ENCODE measurements at regions not wholly inside any gene's neighbourhood (a gene's known extent, or its start where the extent isn't known, plus 50 kb on each side); places are given as distances from the start of the nearest gene placed in this dataset.

DNA sequence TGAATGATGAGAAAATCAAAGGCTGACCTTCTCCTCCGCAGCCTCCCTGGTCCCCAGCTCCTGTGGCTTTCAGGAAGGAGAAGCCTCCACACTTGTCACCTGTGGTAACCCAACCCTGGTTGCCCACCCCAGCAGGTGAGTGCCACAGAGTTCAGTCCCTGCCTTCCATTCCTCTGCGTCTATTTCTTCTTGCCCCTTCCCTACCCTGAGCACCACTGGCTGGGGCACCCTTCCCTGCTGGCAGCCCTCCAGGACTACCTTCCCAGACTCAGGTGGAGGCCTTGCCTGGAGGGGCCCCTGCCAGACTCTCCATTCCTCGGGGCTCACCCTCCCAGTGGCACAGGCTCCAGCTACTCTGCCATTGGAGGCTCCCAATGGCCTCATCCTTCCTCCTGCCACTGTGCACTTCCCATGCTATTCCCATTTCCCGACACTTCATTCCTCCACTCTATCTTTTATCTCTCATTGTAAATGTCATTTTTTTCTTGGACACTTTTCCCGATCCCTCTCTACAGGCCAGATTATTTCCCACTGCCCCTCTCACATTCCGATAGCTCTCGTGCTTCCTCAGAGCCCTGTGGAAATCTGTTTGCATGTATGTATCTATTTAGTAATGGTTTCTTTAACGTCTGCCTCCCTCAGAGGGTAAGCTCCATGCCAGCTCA lies 90.6 kb upstream of the PCBD1 start:
- no peak for DNase-seq (ENCODE audit: low spot score, unreplicated experiment)
- H3K4me1 Mint-ChIP-seq (ENCODE audit: low read depth) = no peaks in the 10 kb centered on the region
- no peaks in the 10 kb centered on the region for H3K36me3 Mint-ChIP-seq (ENCODE audit: insufficient read depth)
- TF ChIP-seq, protein P1, sequence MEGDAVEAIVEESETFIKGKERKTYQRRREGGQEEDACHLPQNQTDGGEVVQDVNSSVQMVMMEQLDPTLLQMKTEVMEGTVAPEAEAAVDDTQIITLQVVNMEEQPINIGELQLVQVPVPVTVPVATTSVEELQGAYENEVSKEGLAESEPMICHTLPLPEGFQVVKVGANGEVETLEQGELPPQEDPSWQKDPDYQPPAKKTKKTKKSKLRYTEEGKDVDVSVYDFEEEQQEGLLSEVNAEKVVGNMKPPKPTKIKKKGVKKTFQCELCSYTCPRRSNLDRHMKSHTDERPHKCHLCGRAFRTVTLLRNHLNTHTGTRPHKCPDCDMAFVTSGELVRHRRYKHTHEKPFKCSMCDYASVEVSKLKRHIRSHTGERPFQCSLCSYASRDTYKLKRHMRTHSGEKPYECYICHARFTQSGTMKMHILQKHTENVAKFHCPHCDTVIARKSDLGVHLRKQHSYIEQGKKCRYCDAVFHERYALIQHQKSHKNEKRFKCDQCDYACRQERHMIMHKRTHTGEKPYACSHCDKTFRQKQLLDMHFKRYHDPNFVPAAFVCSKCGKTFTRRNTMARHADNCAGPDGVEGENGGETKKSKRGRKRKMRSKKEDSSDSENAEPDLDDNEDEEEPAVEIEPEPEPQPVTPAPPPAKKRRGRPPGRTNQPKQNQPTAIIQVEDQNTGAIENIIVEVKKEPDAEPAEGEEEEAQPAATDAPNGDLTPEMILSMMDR (IDR thresholded peaks at IDR 0.05; ENCODE audit: unreplicated experiment) = no peak
- no peak overlapping the region for H3K27ac Mint-ChIP-seq
- no peak overlapping the region for H3K4me3 Mint-ChIP-seq (ENCODE audit: low read depth)
- peaks cover 5% of the 10 kb centered on the region for H3K9me3 Mint-ChIP-seq (ENCODE audit: low read depth)
- peaks cover 18% of the 10 kb centered on the region for H3K27me3 Mint-ChIP-seq

DNA sequence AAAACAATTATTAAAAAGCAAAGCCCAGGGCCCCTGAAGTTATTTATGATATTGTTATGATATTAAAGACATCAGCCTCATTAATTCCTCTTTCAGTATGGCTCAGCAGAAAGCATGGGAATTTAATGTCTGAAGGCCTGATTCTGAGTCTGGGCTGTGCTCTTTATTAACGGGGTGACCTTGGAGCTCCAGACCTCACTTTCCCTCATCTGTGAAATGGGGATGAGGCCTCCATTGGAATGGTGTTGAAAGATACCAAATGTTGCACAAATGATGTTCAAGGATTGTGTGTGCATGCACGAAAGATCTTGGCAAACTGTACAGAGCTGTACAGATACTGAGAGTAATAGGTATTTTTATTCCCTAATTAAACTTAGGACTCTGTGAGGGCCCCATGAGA lies 92.3 kb upstream of the PCBD1 start:
- TF ChIP-seq, protein P1 (IDR thresholded peaks at IDR 0.05; ENCODE audit: unreplicated experiment) = no peak
- no peaks in the 10 kb centered on the region for H3K4me1 Mint-ChIP-seq (ENCODE audit: low read depth)
- no peak overlapping the region for H3K4me3 Mint-ChIP-seq (ENCODE audit: low read depth)
- DNase-seq (ENCODE audit: low spot score, unreplicated experiment) = no peak
- H3K27me3 Mint-ChIP-seq = peaks cover 13% of the 10 kb centered on the region
- no peak overlapping the region for H3K27ac Mint-ChIP-seq
- H3K9me3 Mint-ChIP-seq (ENCODE audit: low read depth) = peaks cover 5% of the 10 kb centered on the region
- H3K36me3 Mint-ChIP-seq (ENCODE audit: insufficient read depth) = no peaks in the 10 kb centered on the region

DNA sequence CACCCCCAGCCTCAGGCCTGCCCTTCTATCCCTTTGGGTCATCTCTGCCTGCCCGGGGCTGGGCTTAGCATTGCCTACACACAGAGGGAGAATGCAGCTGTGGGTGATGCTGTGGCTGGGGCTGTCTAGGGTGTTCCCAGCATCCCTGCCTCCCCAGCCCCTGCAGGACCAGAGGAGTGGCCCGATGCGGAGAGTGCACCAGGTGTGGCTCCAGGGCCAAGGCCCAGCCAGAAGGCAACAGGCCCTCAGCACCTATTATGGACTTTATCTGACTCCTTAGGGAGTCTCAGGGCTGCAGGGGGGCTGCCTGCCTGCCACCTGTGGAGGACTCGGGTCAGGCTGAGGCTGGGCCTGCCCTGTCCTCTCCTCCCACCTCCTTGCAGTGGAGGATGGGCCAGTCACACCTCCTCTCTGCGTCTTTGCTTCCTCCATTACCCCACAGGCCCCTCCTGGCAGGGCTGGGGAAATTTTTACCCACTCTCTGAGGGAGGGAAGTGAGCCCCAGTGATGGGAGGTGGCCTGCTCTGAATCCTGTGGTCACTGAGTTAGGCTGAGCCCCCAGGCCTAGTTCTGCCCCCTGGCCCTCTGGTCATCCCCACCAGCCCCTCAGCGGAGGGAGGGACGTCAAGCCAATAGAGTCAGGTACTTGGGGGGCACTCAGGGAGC lies 92.9 kb upstream of the PCBD1 start:
- no peaks in the 10 kb centered on the region for H3K4me1 Mint-ChIP-seq (ENCODE audit: low read depth)

DNA sequence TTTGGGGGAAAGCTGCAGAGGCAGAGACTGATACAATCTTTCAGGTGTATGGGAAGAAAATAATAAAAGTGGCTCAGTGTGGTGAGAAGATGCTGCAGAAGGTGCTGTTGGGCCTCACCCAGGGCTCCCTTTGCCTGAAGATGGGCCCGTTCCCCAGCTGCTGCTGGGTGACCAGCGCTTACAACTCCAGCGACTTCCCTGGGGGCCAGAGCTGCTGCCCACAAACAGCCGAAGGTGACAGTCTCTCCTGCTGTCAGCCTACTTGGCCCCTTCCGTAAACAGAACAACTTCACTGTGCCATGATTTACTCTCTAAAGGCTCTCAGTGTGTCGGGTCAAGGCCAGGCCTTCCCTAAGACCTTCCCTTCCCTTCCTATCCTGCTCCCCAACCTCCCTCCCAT lies 93.6 kb upstream of the PCBD1 start:
- TF ChIP-seq, protein P1 (IDR thresholded peaks at IDR 0.05; ENCODE audit: unreplicated experiment) = no peak
- peaks cover 7% of the 10 kb centered on the region for H3K27me3 Mint-ChIP-seq
- no peaks in the 10 kb centered on the region for H3K36me3 Mint-ChIP-seq (ENCODE audit: insufficient read depth)
- H3K9me3 Mint-ChIP-seq (ENCODE audit: low read depth) = no peaks in the 10 kb centered on the region
- H3K27ac Mint-ChIP-seq = no peak overlapping the region
- no peaks in the 10 kb centered on the region for H3K4me1 Mint-ChIP-seq (ENCODE audit: low read depth)
- no peak for DNase-seq (ENCODE audit: low spot score, unreplicated experiment)
- no peak overlapping the region for H3K4me3 Mint-ChIP-seq (ENCODE audit: low read depth)

More for the DNA sequence above, 92.9 kb upstream of the PCBD1 start:
- Mint-ChIP-seq H3K27ac (no peak overlapping the region), H3K27me3 (peaks cover 8% of the 10 kb centered on the region), H3K36me3 (ENCODE audit: insufficient read depth) (no peaks in the 10 kb centered on the region), H3K9me3 (ENCODE audit: low read depth) (peaks cover under 1% of the 10 kb centered on the region), H3K4me3 (ENCODE audit: low read depth) (no peak overlapping the region)
- TF ChIP-seq, protein P1 (IDR thresholded peaks at IDR 0.05; ENCODE audit: unreplicated experiment) = no peak
- DNase-seq (ENCODE audit: low spot score, unreplicated experiment) = no peak

DNA sequence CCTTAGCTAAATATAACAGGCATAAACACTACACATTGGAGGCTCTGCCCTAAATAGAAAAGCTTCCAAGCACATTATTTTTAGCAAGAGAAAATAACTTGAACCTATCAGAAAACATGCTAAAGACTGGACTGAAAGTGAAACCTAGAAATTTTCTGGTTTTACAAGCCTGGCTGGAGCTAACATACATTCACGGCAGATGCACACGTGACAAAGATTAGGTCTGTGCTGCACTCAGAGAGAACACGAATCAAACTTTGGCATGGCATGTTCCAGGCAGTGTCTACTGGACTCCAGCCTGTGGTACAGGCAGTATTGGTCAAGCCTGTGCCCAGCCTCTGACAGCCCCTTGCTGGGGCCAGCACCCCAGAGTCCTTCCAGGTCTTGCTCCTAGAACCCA lies 94.1 kb upstream of the PCBD1 start:
- Mint-ChIP-seq H3K27me3 (peaks cover 7% of the 10 kb centered on the region), H3K36me3 (ENCODE audit: insufficient read depth) (no peaks in the 10 kb centered on the region), H3K27ac (no peak overlapping the region), H3K4me1 (ENCODE audit: low read depth) (no peaks in the 10 kb centered on the region), H3K4me3 (ENCODE audit: low read depth) (no peak overlapping the region), H3K9me3 (ENCODE audit: low read depth) (no peaks in the 10 kb centered on the region)
- TF ChIP-seq, protein P1 (IDR thresholded peaks at IDR 0.05; ENCODE audit: unreplicated experiment) = no peak
- DNase-seq (ENCODE audit: low spot score, unreplicated experiment) = no peak
